ENCODE measurements at regions not wholly inside any gene's neighbourhood (a gene's known extent, or its start where the extent isn't known, plus 50 kb on each side); places are given as distances from the start of the nearest gene placed in this dataset.
A peak's percentile ranks its signal among the peaks of the same experiment; 100 is the strongest.

DNA sequence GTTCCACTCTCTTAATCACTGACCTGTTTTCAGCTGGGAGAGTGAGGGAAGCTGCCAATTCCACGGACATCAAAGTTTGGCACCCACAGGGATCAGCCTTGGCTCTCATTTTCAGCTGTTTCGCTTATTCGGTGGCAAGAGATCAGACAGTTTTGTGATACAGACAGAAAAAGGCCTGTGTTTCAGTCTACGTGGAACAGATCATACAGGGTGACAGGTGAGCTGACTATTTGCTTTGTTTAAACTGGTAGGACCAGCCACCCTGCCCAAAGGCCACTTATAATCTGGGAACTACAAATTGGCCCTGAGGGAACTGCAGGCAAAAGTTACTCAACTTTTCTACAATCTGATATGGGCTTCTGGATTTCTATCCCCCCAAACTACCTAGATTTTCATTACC is 128.6 kb downstream of the ZNF467 start:
- no peak for ATAC-seq

DNA sequence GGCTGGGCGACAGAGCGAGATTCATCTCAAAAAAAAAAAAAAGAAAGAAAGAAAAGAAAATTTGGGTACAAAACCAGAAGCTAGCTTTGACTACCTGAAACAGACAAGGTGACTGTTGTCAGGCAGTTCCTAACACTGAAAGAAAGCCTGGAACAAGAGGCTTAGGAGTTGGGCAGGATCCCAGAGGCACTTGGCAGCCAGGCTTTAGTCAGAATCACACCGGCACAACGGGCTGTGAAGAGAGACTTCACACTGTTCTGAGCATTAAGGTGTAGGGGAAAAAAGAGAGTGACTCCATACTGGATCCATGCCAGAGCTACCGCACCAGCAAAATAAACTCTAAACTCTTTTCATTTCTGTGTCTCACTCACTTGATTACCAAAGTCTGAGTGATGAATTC is 130.8 kb downstream of the ZNF467 start:
- Histone ChIP-seq H3K27ac (no peak overlapping the region), H3K36me3 (no peaks in the 10 kb centered on the region), H3K4me3 (no peak overlapping the region), H3K4me1 (no peaks in the 10 kb centered on the region), H3K27me3 (peaks cover 0 to 6% of the 10 kb centered on the region in 2 donors), H3K9me3 (no peaks in the 10 kb centered on the region)
- peak; percentile 68 for ATAC-seq
- intact Hi-C loops (cut with DNase I): no loop called here
- TF ChIP-seq, protein P1, sequence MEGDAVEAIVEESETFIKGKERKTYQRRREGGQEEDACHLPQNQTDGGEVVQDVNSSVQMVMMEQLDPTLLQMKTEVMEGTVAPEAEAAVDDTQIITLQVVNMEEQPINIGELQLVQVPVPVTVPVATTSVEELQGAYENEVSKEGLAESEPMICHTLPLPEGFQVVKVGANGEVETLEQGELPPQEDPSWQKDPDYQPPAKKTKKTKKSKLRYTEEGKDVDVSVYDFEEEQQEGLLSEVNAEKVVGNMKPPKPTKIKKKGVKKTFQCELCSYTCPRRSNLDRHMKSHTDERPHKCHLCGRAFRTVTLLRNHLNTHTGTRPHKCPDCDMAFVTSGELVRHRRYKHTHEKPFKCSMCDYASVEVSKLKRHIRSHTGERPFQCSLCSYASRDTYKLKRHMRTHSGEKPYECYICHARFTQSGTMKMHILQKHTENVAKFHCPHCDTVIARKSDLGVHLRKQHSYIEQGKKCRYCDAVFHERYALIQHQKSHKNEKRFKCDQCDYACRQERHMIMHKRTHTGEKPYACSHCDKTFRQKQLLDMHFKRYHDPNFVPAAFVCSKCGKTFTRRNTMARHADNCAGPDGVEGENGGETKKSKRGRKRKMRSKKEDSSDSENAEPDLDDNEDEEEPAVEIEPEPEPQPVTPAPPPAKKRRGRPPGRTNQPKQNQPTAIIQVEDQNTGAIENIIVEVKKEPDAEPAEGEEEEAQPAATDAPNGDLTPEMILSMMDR (IDR thresholded peaks at IDR 0.05): no peak
- DNase-seq: peak in 1 of 4 donors; percentile 42

More for the DNA sequence above, 128.6 kb downstream of the ZNF467 start:
- TF ChIP-seq, protein P1 (IDR thresholded peaks at IDR 0.05): no peak
- Histone ChIP-seq H3K4me1 (no peaks in the 10 kb centered on the region), H3K9me3 (no peaks in the 10 kb centered on the region), H3K27ac (no peak overlapping the region), H3K4me3 (no peak overlapping the region), H3K36me3 (no peaks in the 10 kb centered on the region), H3K27me3 (peaks cover 0 to 2% of the 10 kb centered on the region in 2 donors)
- intact Hi-C loops (cut with DNase I): no loop called here
- no peak for DNase-seq

DNA sequence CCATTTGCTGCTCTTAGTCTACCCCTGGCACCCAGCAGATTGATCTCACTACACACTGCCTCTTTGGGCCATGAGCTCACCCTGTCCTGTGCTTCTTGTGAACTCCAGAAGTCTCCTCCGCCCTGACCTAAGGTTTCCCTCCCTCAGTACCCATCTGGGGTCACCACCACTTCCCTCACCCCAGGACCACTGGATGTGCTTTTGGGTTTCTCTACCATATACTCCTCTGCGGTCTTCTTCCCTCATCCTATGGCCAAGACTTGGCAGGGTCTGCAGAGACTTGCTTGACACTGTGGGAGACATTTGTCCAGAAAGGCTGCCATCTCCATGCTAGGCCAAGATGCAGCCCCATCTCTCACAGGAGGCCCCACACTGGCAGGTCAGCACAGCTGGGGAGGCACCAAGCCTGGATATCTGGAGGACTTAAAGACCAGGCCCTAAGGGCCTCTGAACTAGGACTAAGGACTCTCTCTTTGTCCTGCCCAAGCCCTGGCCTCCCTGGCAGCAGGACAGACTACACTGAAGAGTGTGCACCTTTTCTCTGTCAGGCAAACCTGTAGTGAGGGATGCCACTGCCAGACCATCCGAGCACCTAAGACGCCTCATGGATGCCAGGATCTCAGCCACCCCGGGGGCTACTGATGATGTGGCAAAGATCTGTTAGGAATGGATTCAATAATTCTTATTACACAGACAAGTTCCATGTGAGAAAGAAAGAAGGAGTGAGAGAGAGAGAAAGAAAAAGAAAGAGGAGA is 134.6 kb downstream of the ZNF467 start:
- H3K27ac ChIP-seq: no peak overlapping the region
- no peaks in the 10 kb centered on the region for H3K9me3 ChIP-seq
- peaks cover 0 to 15% of the 10 kb centered on the region in 2 donors for H3K27me3 ChIP-seq
- intact Hi-C loops (cut with DNase I): no loop called here
- H3K36me3 ChIP-seq: no peaks in the 10 kb centered on the region
- DNase-seq (no peak), ATAC-seq (no peak)
- no peaks in the 10 kb centered on the region for H3K4me1 ChIP-seq
- TF ChIP-seq, protein P1 (IDR thresholded peaks at IDR 0.05): no peak
- no peak overlapping the region for H3K4me3 ChIP-seq

- DNase-seq: no peak
- Histone ChIP-seq H3K4me1 (no peaks in the 10 kb centered on the region), H3K36me3 (no peaks in the 10 kb centered on the region), H3K4me3 (no peak overlapping the region), H3K9me3 (no peaks in the 10 kb centered on the region), H3K27me3 (peaks cover 0 to 20% of the 10 kb centered on the region in 2 donors), H3K27ac (no peak overlapping the region)
- ATAC-seq: no peak
- TF ChIP-seq, protein P1 (IDR thresholded peaks at IDR 0.05): no peak
- intact Hi-C loops (cut with DNase I): no loop called here
Observed at GRCh38 chr7:149637911-149638565, 135.3 kb downstream of the ZNF467 start.

DNA sequence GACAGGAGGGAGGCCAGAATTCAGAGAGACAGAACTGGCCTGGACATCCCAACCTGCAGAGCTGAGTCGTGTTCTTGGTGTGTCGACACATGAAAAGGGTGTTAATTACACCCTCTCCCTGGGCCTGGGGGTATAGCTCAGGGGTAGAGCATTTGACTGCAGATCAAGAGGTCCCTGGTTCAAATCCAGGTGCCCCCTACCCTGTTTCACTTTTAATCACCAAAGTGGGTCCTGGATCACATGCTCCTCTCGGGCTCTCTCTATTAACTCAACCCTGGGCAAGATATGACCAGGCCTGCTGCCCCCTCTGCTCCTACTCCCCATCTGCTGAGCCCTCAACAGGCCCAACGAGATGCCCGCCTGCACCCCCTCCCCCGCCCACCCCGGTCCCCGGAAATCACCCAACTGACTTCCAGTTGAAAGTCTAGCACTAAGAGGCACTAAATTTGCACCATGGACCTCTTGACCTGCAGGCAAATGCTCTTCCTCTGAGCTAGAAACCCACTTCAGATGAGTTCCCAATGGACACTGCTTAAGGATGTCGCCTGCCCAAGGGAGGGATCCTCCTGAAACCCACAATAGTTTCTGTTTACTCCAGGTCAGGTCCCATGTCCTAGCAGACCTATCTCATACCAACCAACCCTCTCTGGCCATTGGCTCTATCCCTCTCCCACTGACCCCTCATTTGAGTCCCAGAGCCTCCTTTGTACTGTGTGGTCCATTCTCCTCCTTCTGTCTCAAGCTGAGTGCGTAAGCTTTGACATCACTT is 137.6 kb downstream of the ZNF467 start:
- peaks cover 0 to 32% of the 10 kb centered on the region in 2 donors for H3K27me3 ChIP-seq
- TF ChIP-seq, protein P1 (IDR thresholded peaks at IDR 0.05): no peak
- H3K27ac ChIP-seq: no peak overlapping the region
- ATAC-seq: no peak
- H3K9me3 ChIP-seq: no peaks in the 10 kb centered on the region
- no peaks in the 10 kb centered on the region for H3K4me1 ChIP-seq
- no peaks in the 10 kb centered on the region for H3K36me3 ChIP-seq
- DNase-seq: no peak
- intact Hi-C loops (cut with DNase I): no loop called here
- H3K4me3 ChIP-seq: no peak overlapping the region

All from left lung (tissue), 4 donors.